ENCODE measurements at regions not wholly inside any gene's neighbourhood (a gene's known extent, or its start where the extent isn't known, plus 50 kb on each side); places are given as distances from the start of the nearest gene placed in this dataset.

- Histone ChIP-seq H3K36me3 (ENCODE audit: control insufficient read depth, insufficient read depth, low read length, severe bottlenecking) (no peaks in the 10 kb centered on the region), H3K4me3 (ENCODE audit: low read length) (no peak overlapping the region), H3K9ac (ENCODE audit: low read length) (no peak overlapping the region), H3K4me1 (ENCODE audit: control insufficient read depth, insufficient read depth, low read length) (peaks cover 17% of the 10 kb centered on the region), H3K9me3 (ENCODE audit: control insufficient read depth, low read length) (no peaks in the 10 kb centered on the region), H3K27me3 (replicated peaks; ENCODE audit: control insufficient read depth, insufficient read depth, low read length) (no peaks in the 10 kb centered on the region)
- DNase-seq (ENCODE audit: low read depth) = no peak
Measured at GRCh38 chr9:107970726-107971125, 481.2 kb upstream of the KLF4 start.

- Histone ChIP-seq H3K9me3 (ENCODE audit: control insufficient read depth, low read length) (no peaks in the 10 kb centered on the region), H3K9ac (ENCODE audit: low read length) (no peak overlapping the region), H3K4me1 (ENCODE audit: control insufficient read depth, insufficient read depth, low read length) (peaks cover 15% of the 10 kb centered on the region), H3K36me3 (ENCODE audit: control insufficient read depth, insufficient read depth, low read length, severe bottlenecking) (no peaks in the 10 kb centered on the region), H3K27me3 (replicated peaks; ENCODE audit: control insufficient read depth, insufficient read depth, low read length) (no peaks in the 10 kb centered on the region), H3K4me3 (ENCODE audit: low read length) (no peak overlapping the region)
- DNase-seq (ENCODE audit: low read depth) = no peak
Measured at GRCh38 chr9:107969727-107970126, 480.2 kb upstream of the KLF4 start.

DNA sequence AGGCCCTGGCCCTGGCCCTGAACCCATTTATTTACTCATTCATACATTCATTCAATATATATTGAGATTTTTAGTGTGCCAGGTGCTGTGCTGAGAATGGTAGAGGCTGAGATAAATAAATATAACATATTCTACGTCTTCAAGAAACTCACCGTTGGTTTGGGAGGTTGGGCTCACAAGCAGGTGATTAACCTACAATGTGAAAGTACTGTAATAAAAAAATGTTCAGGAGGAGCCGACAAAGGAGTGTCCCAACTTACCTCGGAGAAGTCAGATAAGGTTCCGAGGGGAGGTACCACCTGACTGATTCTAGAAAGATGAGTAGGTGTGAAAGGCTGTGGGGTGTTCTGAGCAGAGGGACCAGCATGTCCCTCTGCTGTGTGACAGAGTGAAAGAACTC lies 479.6 kb upstream of the KLF4 start:
- Histone ChIP-seq H3K36me3 (ENCODE audit: control insufficient read depth, insufficient read depth, low read length, severe bottlenecking) (no peaks in the 10 kb centered on the region), H3K4me1 (ENCODE audit: control insufficient read depth, insufficient read depth, low read length) (peaks cover 15% of the 10 kb centered on the region), H3K9me3 (ENCODE audit: control insufficient read depth, low read length) (no peaks in the 10 kb centered on the region), H3K9ac (ENCODE audit: low read length) (no peak overlapping the region), H3K4me3 (ENCODE audit: low read length) (no peak overlapping the region), H3K27me3 (replicated peaks; ENCODE audit: control insufficient read depth, insufficient read depth, low read length) (no peaks in the 10 kb centered on the region)
- DNase-seq (ENCODE audit: low read depth) = no peak

- no peak for DNase-seq (ENCODE audit: low read depth)
Measured at GRCh38 chr9:107963246-107963645, 473.7 kb upstream of the KLF4 start.

GRCh38 chr9:107960916-107961315 lies 471.3 kb upstream of the KLF4 start:
- no peak overlapping the region for H3K4me3 ChIP-seq (ENCODE audit: low read length)
- no peaks in the 10 kb centered on the region for H3K9me3 ChIP-seq (ENCODE audit: control insufficient read depth, low read length)
- H3K27me3 ChIP-seq (replicated peaks; ENCODE audit: control insufficient read depth, insufficient read depth, low read length) = no peaks in the 10 kb centered on the region
- no peaks in the 10 kb centered on the region for H3K36me3 ChIP-seq (ENCODE audit: control insufficient read depth, insufficient read depth, low read length, severe bottlenecking)
- H3K4me1 ChIP-seq (ENCODE audit: control insufficient read depth, insufficient read depth, low read length) = no peaks in the 10 kb centered on the region
- DNase-seq (ENCODE audit: low read depth) = no peak
- H3K9ac ChIP-seq (ENCODE audit: low read length) = no peak overlapping the region

More at GRCh38 chr9:107963246-107963645, 473.7 kb upstream of the KLF4 start:
- Histone ChIP-seq H3K36me3 (ENCODE audit: control insufficient read depth, insufficient read depth, low read length, severe bottlenecking) (no peaks in the 10 kb centered on the region), H3K27me3 (replicated peaks; ENCODE audit: control insufficient read depth, insufficient read depth, low read length) (no peaks in the 10 kb centered on the region), H3K9ac (ENCODE audit: low read length) (no peak overlapping the region), H3K4me1 (ENCODE audit: control insufficient read depth, insufficient read depth, low read length) (no peaks in the 10 kb centered on the region), H3K4me3 (ENCODE audit: low read length) (no peak overlapping the region), H3K9me3 (ENCODE audit: control insufficient read depth, low read length) (no peaks in the 10 kb centered on the region)

DNA sequence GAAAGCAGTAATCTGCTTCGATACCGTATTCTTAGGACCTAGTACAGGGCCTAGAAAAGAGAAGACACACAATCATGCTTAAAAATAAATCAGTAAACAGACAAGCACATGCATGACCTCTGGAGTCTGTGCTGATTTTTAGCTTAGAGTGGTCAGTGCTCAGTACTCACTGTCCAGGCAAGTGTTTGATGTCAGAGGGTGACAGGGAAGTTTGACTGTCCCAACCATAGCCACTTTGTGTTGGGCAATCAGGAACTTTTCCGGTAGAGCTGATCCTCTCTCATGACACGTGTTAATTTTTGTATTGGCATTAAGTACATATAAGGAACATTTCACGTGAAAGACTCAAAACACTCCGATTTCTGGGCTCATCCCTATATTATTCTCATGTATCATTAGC lies 464.7 kb upstream of the KLF4 start:
- no peak overlapping the region for H3K9ac ChIP-seq (ENCODE audit: low read length)
- DNase-seq (ENCODE audit: low read depth) = no peak
- H3K4me3 ChIP-seq (ENCODE audit: low read length) = no peak overlapping the region
- H3K4me1 ChIP-seq (ENCODE audit: control insufficient read depth, insufficient read depth, low read length) = peaks cover 2% of the 10 kb centered on the region
- no peaks in the 10 kb centered on the region for H3K36me3 ChIP-seq (ENCODE audit: control insufficient read depth, insufficient read depth, low read length, severe bottlenecking)
- H3K27me3 ChIP-seq (replicated peaks; ENCODE audit: control insufficient read depth, insufficient read depth, low read length) = no peaks in the 10 kb centered on the region
- no peaks in the 10 kb centered on the region for H3K9me3 ChIP-seq (ENCODE audit: control insufficient read depth, low read length)

- Histone ChIP-seq H3K9ac (ENCODE audit: low read length) (no peak overlapping the region), H3K4me3 (ENCODE audit: low read length) (no peak overlapping the region), H3K9me3 (ENCODE audit: control insufficient read depth, low read length) (no peaks in the 10 kb centered on the region), H3K36me3 (ENCODE audit: control insufficient read depth, insufficient read depth, low read length, severe bottlenecking) (no peaks in the 10 kb centered on the region), H3K27me3 (replicated peaks; ENCODE audit: control insufficient read depth, insufficient read depth, low read length) (no peaks in the 10 kb centered on the region), H3K4me1 (ENCODE audit: control insufficient read depth, insufficient read depth, low read length) (peaks cover 8% of the 10 kb centered on the region)
- DNase-seq (ENCODE audit: low read depth) = no peak
Measured at GRCh38 chr9:107953556-107954125, 464.1 kb upstream of the KLF4 start.

DNA sequence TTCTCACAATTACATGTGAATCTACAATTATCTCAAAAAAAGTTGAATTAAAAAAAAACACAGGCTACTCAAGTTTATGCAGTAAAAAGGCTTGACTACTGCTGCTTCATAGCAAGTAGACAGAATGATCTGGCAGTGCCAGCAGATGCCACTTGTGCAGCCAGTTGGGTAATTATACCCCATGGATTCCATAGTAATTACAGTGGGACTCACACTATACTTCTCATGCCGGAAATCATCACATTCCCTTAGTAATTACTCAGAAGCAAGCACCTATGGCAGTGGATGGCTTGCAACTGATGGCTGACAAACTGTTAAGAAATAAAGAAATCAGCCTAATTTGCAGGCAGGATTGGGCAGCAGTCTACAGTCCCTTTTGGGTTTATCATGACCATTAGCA lies 463.2 kb upstream of the KLF4 start:
- no peaks in the 10 kb centered on the region for H3K9me3 ChIP-seq (ENCODE audit: control insufficient read depth, low read length)
- peaks cover 15% of the 10 kb centered on the region for H3K4me1 ChIP-seq (ENCODE audit: control insufficient read depth, insufficient read depth, low read length)
- H3K4me3 ChIP-seq (ENCODE audit: low read length) = no peak overlapping the region
- H3K27me3 ChIP-seq (replicated peaks; ENCODE audit: control insufficient read depth, insufficient read depth, low read length) = no peaks in the 10 kb centered on the region
- no peak for DNase-seq (ENCODE audit: low read depth)
- no peak overlapping the region for H3K9ac ChIP-seq (ENCODE audit: low read length)
- no peaks in the 10 kb centered on the region for H3K36me3 ChIP-seq (ENCODE audit: control insufficient read depth, insufficient read depth, low read length, severe bottlenecking)

DNA sequence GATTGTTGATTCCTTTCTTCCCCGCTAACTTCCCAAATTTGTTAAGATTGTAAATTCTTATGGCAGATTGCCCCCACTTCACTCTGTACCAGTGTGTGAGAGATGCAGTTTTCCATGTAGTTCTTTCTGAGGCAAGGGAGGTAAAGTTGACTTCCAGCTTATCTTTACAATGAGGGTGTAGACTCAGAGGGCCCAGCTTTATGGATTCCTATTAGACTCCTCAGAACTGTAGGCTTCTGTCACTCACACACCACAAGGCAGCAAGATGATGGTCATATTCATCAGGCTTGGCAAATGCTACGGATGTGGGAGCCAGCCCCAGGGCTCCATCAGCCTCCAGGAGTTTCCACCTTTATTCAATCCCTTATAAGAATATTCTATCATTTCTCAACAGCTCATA lies 461.9 kb upstream of the KLF4 start:
- Histone ChIP-seq H3K9me3 (ENCODE audit: control insufficient read depth, low read length) (no peaks in the 10 kb centered on the region), H3K36me3 (ENCODE audit: control insufficient read depth, insufficient read depth, low read length, severe bottlenecking) (no peaks in the 10 kb centered on the region), H3K9ac (ENCODE audit: low read length) (no peak overlapping the region), H3K4me3 (ENCODE audit: low read length) (no peak overlapping the region), H3K4me1 (ENCODE audit: control insufficient read depth, insufficient read depth, low read length) (peaks cover 22% of the 10 kb centered on the region), H3K27me3 (replicated peaks; ENCODE audit: control insufficient read depth, insufficient read depth, low read length) (no peaks in the 10 kb centered on the region)
- no peak for DNase-seq (ENCODE audit: low read depth)

GRCh38 chr9:107949061-107949460 lies 459.5 kb upstream of the KLF4 start:
- Histone ChIP-seq H3K9me3 (ENCODE audit: control insufficient read depth, low read length) (no peaks in the 10 kb centered on the region), H3K36me3 (ENCODE audit: control insufficient read depth, insufficient read depth, low read length, severe bottlenecking) (no peaks in the 10 kb centered on the region), H3K4me3 (ENCODE audit: low read length) (no peak overlapping the region), H3K27me3 (replicated peaks; ENCODE audit: control insufficient read depth, insufficient read depth, low read length) (no peaks in the 10 kb centered on the region), H3K9ac (ENCODE audit: low read length) (no peak overlapping the region), H3K4me1 (ENCODE audit: control insufficient read depth, insufficient read depth, low read length) (peaks cover 30% of the 10 kb centered on the region)
- DNase-seq (ENCODE audit: low read depth) = peak; percentile 30

- Histone ChIP-seq H3K9ac (ENCODE audit: low read length) (no peak overlapping the region), H3K9me3 (ENCODE audit: control insufficient read depth, low read length) (no peaks in the 10 kb centered on the region), H3K4me1 (ENCODE audit: control insufficient read depth, insufficient read depth, low read length) (peaks cover 30% of the 10 kb centered on the region), H3K27me3 (replicated peaks; ENCODE audit: control insufficient read depth, insufficient read depth, low read length) (no peaks in the 10 kb centered on the region), H3K4me3 (ENCODE audit: low read length) (no peak overlapping the region), H3K36me3 (ENCODE audit: control insufficient read depth, insufficient read depth, low read length, severe bottlenecking) (no peaks in the 10 kb centered on the region)
- DNase-seq (ENCODE audit: low read depth) = no peak
Measured at GRCh38 chr9:107948601-107949000, 459.0 kb upstream of the KLF4 start.

GRCh38 chr9:107948086-107948485 lies 458.5 kb upstream of the KLF4 start:
- Histone ChIP-seq H3K4me3 (ENCODE audit: low read length) (no peak overlapping the region), H3K9ac (ENCODE audit: low read length) (no peak overlapping the region), H3K36me3 (ENCODE audit: control insufficient read depth, insufficient read depth, low read length, severe bottlenecking) (no peaks in the 10 kb centered on the region), H3K4me1 (ENCODE audit: control insufficient read depth, insufficient read depth, low read length) (peaks cover 30% of the 10 kb centered on the region), H3K9me3 (ENCODE audit: control insufficient read depth, low read length) (no peaks in the 10 kb centered on the region), H3K27me3 (replicated peaks; ENCODE audit: control insufficient read depth, insufficient read depth, low read length) (no peaks in the 10 kb centered on the region)
- DNase-seq (ENCODE audit: low read depth) = no peak
